HepG2 (cell line): ENCODE measurements at regions not wholly inside any gene's neighbourhood (a gene's known extent, or its start where the extent isn't known, plus 50 kb on each side); places are given as distances from the start of the nearest gene placed in this dataset.

Experiments used
- AHR ChIP-seq: IDR thresholded peaks from 2 replicates; pipeline ENCODE4 v1.6.1; 2018; ENCODE audit warnings: missing genetic modification reagents, missing compliant biosample characterization
- ARID2 ChIP-seq: sonication (generic); formaldehyde crosslinking; IDR thresholded peaks from 2 replicates; pipeline ENCODE4 v1.8.1; 2022; ENCODE audit warnings: mild to moderate bottlenecking, missing genetic modification reagents, borderline replicate concordance
- CSRNP1 ChIP-seq: sonication (generic); formaldehyde crosslinking; IDR thresholded peaks from 2 replicates; pipeline ENCODE4 v1.8.1; 2023; ENCODE audit warnings: mild to moderate bottlenecking, missing genetic modification reagents
- ERF ChIP-seq: IDR thresholded peaks from 2 replicates; pipeline ENCODE4 v1.6.1; 2018; ENCODE audit warnings: missing biosample characterization, missing genetic modification reagents
- ESRRA ChIP-seq: sonication (generic); formaldehyde crosslinking; IDR thresholded peaks from 2 replicates; pipeline ENCODE4 v1.5.1; 2020; ENCODE audit warnings: mild to moderate bottlenecking, low read depth, missing genetic modification reagents
- KLF9 ChIP-seq: IDR thresholded peaks from 2 replicates; pipeline ENCODE4 v1.6.1; 2016; ENCODE audit warnings: low read depth
- NKX3-1 ChIP-seq: sonication (generic); formaldehyde crosslinking; IDR thresholded peaks from 2 replicates; pipeline ENCODE4 v1.5.0; 2020; ENCODE audit warnings: missing genetic modification reagents
- PRDM4 ChIP-seq: sonication (generic); formaldehyde crosslinking; IDR thresholded peaks from 2 replicates; pipeline ENCODE4 v1.9.0; 2021; ENCODE audit warnings: missing genetic modification reagents, borderline replicate concordance
- SIX1 ChIP-seq: sonication (generic); formaldehyde crosslinking; IDR thresholded peaks from 2 replicates; pipeline ENCODE4 v1.4.0; 2020; ENCODE audit warnings: missing genetic modification reagents, borderline replicate concordance
- SP5 ChIP-seq: IDR thresholded peaks from 2 replicates; pipeline ENCODE4 v1.6.1; 2016; ENCODE audit warnings: low read depth, borderline replicate concordance
- TBX2 ChIP-seq: sonication (generic); formaldehyde crosslinking; IDR thresholded peaks from 2 replicates; pipeline ENCODE4 v1.5.0; 2020; ENCODE audit warnings: missing genetic modification reagents, mild to moderate bottlenecking, borderline replicate concordance
- ZNF564 ChIP-seq: sonication (generic); formaldehyde crosslinking; IDR thresholded peaks from 2 replicates; pipeline ENCODE4 v1.8.1; 2023; ENCODE audit warnings: mild to moderate bottlenecking, missing genetic modification reagents
- ZNF607 ChIP-seq: sonication (generic); formaldehyde crosslinking; IDR thresholded peaks from 2 replicates; pipeline ENCODE4 v1.5.1; 2020; ENCODE audit warnings: missing genetic modification reagents, mild to moderate bottlenecking, borderline replicate concordance
- TF ChIP-seq, protein P1 (sequence below): conservative IDR thresholded peaks from 2 replicates; pipeline ENCODE4 v1.6.1; 2018; ENCODE audit warnings: missing genetic modification reagents
- TF ChIP-seq, protein P2 (sequence below): sonication (generic); formaldehyde crosslinking; IDR thresholded peaks from 2 replicates; pipeline ENCODE4 v1.4.0; 2020; ENCODE audit warnings: mild to moderate bottlenecking, missing genetic modification reagents, borderline replicate concordance
- TF ChIP-seq, protein P3 (sequence below): sonication (generic); formaldehyde crosslinking; IDR thresholded peaks from 2 replicates; pipeline ENCODE4 v1.5.1; 2020; ENCODE audit warnings: mild to moderate bottlenecking, moderate library complexity, missing genetic modification reagents

DNA sequence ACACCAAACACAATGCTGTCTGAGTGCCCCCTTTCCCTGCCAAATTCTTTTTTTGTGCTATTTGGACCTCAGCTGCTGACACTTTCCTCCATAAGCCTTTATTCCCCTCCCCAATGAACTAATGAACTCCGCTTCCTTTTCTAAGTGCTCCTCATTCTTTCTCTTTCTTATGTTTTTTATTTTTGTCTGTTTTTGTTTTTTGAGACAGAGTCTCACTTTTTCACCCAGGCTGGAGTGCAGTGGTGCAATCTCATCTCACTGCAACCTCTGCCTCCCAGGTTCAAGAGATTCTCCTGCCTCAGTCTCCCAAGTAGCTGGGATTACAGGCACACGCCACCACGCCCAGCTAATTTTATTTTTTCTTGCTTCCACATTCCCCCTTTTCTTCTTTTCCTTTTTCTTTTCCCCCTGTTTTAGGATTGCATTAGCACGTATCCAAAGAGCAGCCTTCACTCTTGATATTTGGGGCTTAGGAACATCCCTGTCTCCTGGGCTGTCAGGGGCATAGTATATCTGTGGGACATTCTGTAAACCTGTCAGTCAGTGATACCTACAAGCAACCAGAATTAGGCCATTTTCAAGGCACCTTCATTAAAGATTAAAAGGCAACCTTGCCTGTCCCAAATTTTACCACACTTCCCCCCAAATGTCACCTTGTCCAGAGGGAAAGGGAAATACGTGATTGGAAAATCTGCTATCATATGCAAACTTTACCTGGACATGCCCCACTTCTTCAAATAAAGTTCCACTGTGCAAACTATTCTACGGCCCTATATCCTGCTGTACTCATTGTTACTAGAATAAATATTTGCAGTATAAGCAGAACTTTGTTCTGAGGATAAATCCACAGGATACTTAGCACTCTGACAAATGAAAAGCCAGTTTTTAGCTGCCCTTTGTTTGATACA is 65.1 kb upstream of the ACSL3 start (continued):
- TF ChIP-seq, protein P1, sequence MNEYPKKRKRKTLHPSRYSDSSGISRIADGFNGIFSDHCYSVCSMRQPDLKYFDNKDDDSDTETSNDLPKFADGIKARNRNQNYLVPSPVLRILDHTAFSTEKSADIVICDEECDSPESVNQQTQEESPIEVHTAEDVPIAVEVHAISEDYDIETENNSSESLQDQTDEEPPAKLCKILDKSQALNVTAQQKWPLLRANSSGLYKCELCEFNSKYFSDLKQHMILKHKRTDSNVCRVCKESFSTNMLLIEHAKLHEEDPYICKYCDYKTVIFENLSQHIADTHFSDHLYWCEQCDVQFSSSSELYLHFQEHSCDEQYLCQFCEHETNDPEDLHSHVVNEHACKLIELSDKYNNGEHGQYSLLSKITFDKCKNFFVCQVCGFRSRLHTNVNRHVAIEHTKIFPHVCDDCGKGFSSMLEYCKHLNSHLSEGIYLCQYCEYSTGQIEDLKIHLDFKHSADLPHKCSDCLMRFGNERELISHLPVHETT (CRISPR knock-in tag), result no peak
- TF ChIP-seq SIX1 (peak; percentile 86), NKX3-1 (CRISPR knock-in tag) (peak; percentile 70), PRDM4 (CRISPR knock-in tag) (no peak), ESRRA (CRISPR knock-in tag) (peak; percentile 82; the same call in 1 of the 2 replicates), ARID2 (CRISPR knock-in tag) (no peak), CSRNP1 (CRISPR knock-in tag) (no peak), TBX2 (CRISPR knock-in tag) (peak; percentile 39; the same call in 1 of the 2 replicates), ZNF564 (CRISPR knock-in tag) (no peak), ZNF607 (CRISPR knock-in tag) (no peak), ERF (peak; percentile 53; the same call in 1 of the 2 replicates), AHR (CRISPR knock-in tag) (no peak), KLF9 (CRISPR knock-in tag) (no peak), SP5 (CRISPR knock-in tag) (peak; percentile 77; the same call in 1 of the 2 replicates)
- TF ChIP-seq, protein P2, sequence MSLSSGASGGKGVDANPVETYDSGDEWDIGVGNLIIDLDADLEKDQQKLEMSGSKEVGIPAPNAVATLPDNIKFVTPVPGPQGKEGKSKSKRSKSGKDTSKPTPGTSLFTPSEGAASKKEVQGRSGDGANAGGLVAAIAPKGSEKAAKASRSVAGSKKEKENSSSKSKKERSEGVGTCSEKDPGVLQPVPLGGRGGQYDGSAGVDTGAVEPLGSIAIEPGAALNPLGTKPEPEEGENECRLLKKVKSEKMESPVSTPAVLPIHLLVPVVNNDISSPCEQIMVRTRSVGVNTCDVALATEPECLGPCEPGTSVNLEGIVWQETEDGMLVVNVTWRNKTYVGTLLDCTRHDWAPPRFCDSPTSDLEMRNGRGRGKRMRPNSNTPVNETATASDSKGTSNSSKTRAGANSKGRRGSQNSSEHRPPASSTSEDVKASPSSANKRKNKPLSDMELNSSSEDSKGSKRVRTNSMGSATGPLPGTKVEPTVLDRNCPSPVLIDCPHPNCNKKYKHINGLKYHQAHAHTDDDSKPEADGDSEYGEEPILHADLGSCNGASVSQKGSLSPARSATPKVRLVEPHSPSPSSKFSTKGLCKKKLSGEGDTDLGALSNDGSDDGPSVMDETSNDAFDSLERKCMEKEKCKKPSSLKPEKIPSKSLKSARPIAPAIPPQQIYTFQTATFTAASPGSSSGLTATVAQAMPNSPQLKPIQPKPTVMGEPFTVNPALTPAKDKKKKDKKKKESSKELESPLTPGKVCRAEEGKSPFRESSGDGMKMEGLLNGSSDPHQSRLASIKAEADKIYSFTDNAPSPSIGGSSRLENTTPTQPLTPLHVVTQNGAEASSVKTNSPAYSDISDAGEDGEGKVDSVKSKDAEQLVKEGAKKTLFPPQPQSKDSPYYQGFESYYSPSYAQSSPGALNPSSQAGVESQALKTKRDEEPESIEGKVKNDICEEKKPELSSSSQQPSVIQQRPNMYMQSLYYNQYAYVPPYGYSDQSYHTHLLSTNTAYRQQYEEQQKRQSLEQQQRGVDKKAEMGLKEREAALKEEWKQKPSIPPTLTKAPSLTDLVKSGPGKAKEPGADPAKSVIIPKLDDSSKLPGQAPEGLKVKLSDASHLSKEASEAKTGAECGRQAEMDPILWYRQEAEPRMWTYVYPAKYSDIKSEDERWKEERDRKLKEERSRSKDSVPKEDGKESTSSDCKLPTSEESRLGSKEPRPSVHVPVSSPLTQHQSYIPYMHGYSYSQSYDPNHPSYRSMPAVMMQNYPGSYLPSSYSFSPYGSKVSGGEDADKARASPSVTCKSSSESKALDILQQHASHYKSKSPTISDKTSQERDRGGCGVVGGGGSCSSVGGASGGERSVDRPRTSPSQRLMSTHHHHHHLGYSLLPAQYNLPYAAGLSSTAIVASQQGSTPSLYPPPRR (CRISPR knock-in tag), result peak; percentile 99
- TF ChIP-seq, protein P3, sequence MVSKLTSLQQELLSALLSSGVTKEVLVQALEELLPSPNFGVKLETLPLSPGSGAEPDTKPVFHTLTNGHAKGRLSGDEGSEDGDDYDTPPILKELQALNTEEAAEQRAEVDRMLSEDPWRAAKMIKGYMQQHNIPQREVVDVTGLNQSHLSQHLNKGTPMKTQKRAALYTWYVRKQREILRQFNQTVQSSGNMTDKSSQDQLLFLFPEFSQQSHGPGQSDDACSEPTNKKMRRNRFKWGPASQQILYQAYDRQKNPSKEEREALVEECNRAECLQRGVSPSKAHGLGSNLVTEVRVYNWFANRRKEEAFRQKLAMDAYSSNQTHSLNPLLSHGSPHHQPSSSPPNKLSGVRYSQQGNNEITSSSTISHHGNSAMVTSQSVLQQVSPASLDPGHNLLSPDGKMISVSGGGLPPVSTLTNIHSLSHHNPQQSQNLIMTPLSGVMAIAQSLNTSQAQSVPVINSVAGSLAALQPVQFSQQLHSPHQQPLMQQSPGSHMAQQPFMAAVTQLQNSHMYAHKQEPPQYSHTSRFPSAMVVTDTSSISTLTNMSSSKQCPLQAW (CRISPR knock-in tag), result peak; percentile 72; the same call in 1 of the 2 replicates
